Cardiac muscle cell (in vitro differentiated cells and primary cell): ENCODE measurements at regions not wholly inside any gene's neighbourhood (a gene's known extent, or its start where the extent isn't known, plus 50 kb on each side); places are given as distances from the start of the nearest gene placed in this dataset.
"Not testable (repeated sequence)": the region's sequence is repeated elsewhere in the genome, so short reads cannot be mapped to it uniquely, and the experiment has no call there.

Source experiments
- DNase-seq, 2 donors: peaks; one replicate each; pipeline versions ENCODE4 v3.0.0 to v3.0.0-alpha.2; 2010 to 2017; ENCODE audit warnings: low read depth in 1 of 2, low spot score in 1 of 2
- H3K27ac ChIP-seq: fragments of 200-600 bp; sonication (generic); 2 replicates; pipeline ENCODE4 v1.5.1; 2016
- H3K27me3 ChIP-seq: fragments of 200-600 bp; sonication (generic); 2 replicates; pipeline ENCODE4 v1.6.0; 2016; ENCODE audit warnings: control low read depth
- H3K36me3 ChIP-seq: fragments of 200-600 bp; sonication (generic); 2 replicates; pipeline ENCODE4 v1.5.1; 2016; ENCODE audit warnings: control low read depth
- H3K4me1 ChIP-seq: fragments of 200-600 bp; sonication (generic); 2 replicates; pipeline ENCODE4 v1.8.1; 2017; ENCODE audit warnings: low read depth, mild to moderate bottlenecking, mixed run types
- H3K4me3 ChIP-seq: fragments of 200-600 bp; sonication (generic); 2 replicates; pipeline ENCODE4 v1.5.1; 2016; ENCODE audit warnings: mild to moderate bottlenecking
- H3K9me3 ChIP-seq: fragments of 200-600 bp; sonication (generic); 2 replicates; pipeline ENCODE4 v1.5.1; 2017; ENCODE audit warnings: low read depth, mild to moderate bottlenecking, control low read depth
- CTCF ChIP-seq: IDR thresholded peaks from 2 replicates; pipeline ENCODE4 v1.5.1; 2012; ENCODE audit warnings: low read depth, mild to moderate bottlenecking, low read length

DNA sequence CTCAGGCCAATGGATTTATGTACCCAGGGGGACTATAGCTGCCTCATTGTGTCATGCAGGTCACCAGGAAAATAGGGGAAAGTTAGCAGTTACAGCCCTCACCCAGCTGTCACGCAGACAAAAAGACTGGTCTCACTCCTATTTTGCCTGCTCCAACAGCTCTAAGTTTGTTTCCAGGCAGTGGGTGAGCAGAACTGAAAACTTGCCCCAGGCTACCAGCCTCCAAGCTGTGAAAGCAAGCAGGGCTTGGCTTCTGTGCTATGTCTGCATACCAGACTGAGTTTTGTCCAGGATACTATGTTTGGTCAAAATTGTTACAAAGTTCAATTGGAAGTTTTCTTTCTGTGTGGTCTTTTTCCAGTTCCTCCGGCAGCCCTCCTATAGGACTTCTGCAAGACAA lies 628.4 kb downstream of the FAM133A start:
- no peak for TF ChIP-seq CTCF
- Histone ChIP-seq H3K4me1 (no peaks in the 10 kb centered on the region), H3K36me3 (no peaks in the 10 kb centered on the region), H3K4me3 (no peak overlapping the region), H3K9me3 (no peaks in the 10 kb centered on the region), H3K27ac (no peak overlapping the region), H3K27me3 (no peaks in the 10 kb centered on the region)
- no peak for DNase-seq

DNA sequence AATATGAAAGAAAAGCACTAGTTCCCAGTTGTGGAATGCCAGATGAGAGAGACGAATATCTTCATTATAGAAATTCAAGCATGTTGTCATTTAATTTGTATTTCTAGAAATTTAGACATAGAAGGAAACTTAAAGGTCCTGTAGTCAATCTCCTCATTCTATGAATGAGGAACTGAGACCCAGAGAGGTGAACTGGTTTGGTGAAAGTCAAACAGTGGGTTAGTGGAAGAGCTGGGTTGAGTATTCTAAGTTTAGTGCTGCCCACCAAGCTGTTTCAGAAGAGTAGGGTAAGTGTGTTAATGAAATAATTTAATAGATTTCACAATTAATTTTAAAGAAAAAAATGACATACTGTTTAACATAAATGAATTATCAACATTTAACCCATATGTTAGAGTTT lies 655.2 kb downstream of the FAM133A start:
- Histone ChIP-seq H3K36me3 (no peaks in the 10 kb centered on the region), H3K4me3 (no peak overlapping the region), H3K27ac (no peak overlapping the region), H3K9me3 (no peaks in the 10 kb centered on the region), H3K4me1 (no peaks in the 10 kb centered on the region), H3K27me3 (no peaks in the 10 kb centered on the region)
- TF ChIP-seq CTCF = no peak
- DNase-seq = no peak

DNA sequence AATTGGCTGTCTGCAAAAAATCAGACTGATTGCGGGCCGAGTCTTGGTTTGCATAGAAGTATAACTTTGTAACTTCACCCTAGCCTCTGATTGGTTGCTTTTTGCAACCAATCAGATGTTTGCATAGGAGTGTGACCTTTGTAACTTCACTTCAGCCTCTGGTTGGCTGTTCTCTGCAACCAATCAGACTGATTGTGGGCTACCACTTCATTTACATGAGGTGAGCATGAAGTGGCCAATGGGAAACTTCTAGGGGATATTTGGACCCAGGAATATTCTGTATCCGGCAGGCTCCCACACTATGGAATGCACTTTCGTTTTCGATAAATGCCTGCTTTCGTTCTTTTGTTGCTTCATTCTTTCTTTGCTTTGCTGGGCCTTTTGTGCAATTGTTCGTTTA lies 667.7 kb downstream of the FAM133A start:
- H3K27ac ChIP-seq, DNase-seq, H3K4me1 ChIP-seq, H3K4me3 ChIP-seq, H3K36me3 ChIP-seq, H3K27me3 ChIP-seq, H3K9me3 ChIP-seq: not testable (repeated sequence)

GRCh38 chrX:94361241-94361640 lies 687.2 kb downstream of the FAM133A start:
- no peak for DNase-seq
- Histone ChIP-seq H3K27ac (no peak overlapping the region), H3K4me1 (no peaks in the 10 kb centered on the region), H3K27me3 (no peaks in the 10 kb centered on the region), H3K9me3 (no peaks in the 10 kb centered on the region), H3K36me3 (no peaks in the 10 kb centered on the region), H3K4me3 (no peak overlapping the region)
- TF ChIP-seq CTCF = no peak

- Histone ChIP-seq H3K4me1 (no peaks in the 10 kb centered on the region), H3K36me3 (no peaks in the 10 kb centered on the region), H3K4me3 (no peak overlapping the region), H3K27ac (no peak overlapping the region), H3K9me3 (no peaks in the 10 kb centered on the region), H3K27me3 (no peaks in the 10 kb centered on the region)
- DNase-seq = no peak
- TF ChIP-seq CTCF = no peak
Observed at GRCh38 chrX:94365736-94366135, 691.7 kb downstream of the FAM133A start.

GRCh38 chrX:94366616-94367015 lies 692.6 kb downstream of the FAM133A start:
- H3K4me1 ChIP-seq = no peaks in the 10 kb centered on the region
- H3K4me3 ChIP-seq = no peak overlapping the region
- no peak overlapping the region for H3K27ac ChIP-seq
- no peak for TF ChIP-seq CTCF
- no peak for DNase-seq
- H3K9me3 ChIP-seq = no peaks in the 10 kb centered on the region
- H3K36me3 ChIP-seq = no peaks in the 10 kb centered on the region
- no peaks in the 10 kb centered on the region for H3K27me3 ChIP-seq
